ENCODE measurements at regions not wholly inside any gene's neighbourhood (a gene's known extent, or its start where the extent isn't known, plus 50 kb on each side); places are given as distances from the start of the nearest gene placed in this dataset.

GRCh38 chr2:205902041-205902899 is 183.7 kb downstream of the INO80D start:
- no peak for DNase-seq (ENCODE audit: low read depth in 2 of 2)

- no peak for DNase-seq (ENCODE audit: low read depth in 2 of 2)
Measured at GRCh38 chr2:205901491-205901890, 184.5 kb downstream of the INO80D start.

GRCh38 chr2:205898744-205899143 is 187.2 kb downstream of the INO80D start:
- DNase-seq (ENCODE audit: low read depth in 2 of 2): no peak

GRCh38 chr2:205895981-205896655 is 189.9 kb downstream of the INO80D start:
- DNase-seq (ENCODE audit: low read depth in 2 of 2): no peak

GRCh38 chr2:205892665-205893259 is 193.2 kb downstream of the INO80D start:
- no peak for DNase-seq (ENCODE audit: low read depth in 2 of 2)

DNA sequence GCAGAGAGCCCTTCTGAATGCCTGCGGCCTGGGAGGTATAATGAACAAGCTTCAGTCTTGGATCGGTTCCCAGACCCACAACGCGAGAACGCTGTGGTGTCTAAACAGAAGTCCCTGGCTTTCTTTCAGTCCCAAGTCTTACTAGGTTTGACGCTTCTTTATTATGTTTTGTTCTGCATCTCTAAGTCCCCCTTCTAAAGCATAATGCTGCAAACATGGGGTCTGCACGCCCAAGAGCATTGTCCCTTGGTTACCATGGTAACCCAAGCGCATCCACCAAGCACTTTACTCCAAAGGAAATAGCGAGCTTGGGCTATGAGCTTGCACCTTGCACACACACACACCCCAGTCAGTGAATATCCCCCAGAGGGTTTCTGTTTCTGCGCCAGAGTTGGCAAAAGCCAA is 193.7 kb downstream of the INO80D start:
- DNase-seq (ENCODE audit: low read depth in 2 of 2): no peak

GRCh38 chr2:205889114-205889513 is 196.9 kb downstream of the INO80D start:
- no peak for DNase-seq (ENCODE audit: low read depth in 2 of 2)

DNA sequence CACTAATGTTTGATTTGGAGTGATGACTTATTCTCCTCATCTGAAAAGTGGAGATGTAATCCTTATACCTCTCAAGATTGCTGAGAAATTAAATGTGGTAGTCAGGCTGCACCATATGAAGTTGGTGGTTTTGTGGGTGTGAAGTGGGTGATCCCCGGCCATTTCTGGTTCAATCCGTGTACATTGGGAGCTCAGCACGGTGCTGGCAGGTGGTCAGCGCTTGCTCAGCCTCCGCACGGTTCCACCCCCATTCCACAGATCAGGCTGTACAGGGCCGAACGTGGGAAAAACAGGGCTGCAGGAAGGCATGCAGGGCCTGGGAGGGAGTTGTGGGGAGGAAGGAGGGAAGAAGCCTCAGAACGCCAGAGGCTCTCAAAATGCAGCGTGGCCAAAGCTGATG is 198.3 kb downstream of the INO80D start:
- no peak for DNase-seq (ENCODE audit: low read depth in 2 of 2)

DNA sequence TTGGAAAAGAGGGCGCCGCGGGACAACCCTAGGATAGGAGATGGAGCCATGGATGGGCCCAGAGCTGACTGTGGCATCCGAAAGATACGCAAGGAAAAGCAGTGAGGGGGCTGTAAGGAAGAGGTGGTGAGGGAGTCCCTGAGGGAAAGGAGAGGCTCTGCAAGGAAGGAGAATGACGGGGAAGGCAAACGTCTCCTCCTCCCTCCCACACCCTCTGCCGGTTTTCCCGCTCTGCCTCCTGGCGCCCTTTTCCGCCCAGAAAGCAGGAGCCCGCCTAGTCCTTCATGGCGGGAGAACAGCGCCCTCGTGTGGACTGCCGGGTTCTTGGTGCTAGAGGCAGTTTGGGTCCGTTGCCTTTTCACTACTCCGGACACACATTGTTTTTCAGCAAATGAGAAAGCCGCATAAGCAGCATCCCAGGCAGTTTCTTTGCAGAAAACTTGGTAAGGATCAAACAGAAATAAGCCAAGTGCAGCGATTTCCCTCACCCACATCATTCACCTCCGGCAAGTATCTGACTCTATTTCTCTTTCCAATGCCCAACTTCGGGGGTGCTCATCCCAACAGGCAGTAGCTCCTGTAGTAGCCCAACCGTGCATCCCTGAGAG is 200.4 kb downstream of the INO80D start:
- DNase-seq (ENCODE audit: low read depth in 2 of 2): peak; percentile 1 to 33

- no peak for DNase-seq (ENCODE audit: low read depth in 2 of 2)
Measured at GRCh38 chr2:205883965-205884364, 201.7 kb downstream of the NRP2 start.

GRCh38 chr2:205882806-205883425 is 200.6 kb downstream of the NRP2 start:
- DNase-seq (ENCODE audit: low read depth in 2 of 2): no peak

DNA sequence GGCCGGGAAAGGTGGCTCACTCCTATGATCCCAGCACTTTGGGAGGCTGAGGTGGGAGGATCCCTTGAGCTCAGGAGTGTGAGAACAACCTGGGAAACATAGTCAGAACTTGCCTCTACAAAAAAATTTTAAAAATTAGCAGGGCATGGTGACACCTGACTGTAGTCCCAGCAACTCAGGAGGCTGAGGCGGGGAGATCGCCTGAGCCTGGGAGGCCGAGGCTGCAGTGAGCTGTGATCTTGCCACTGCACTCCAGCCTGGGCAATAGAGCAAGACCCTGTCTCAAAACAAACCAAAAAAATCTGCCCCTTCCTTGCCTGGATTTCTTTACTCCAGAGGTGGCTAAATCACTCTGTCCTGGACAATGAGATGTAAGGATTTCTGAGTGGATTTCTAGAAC is 197.7 kb downstream of the NRP2 start:
- DNase-seq (ENCODE audit: low read depth in 2 of 2): no peak

GRCh38 chr2:205878999-205879762 is 196.9 kb downstream of the NRP2 start:
- DNase-seq (ENCODE audit: low read depth in 2 of 2): no peak

GRCh38 chr2:205877496-205877895 is 195.2 kb downstream of the NRP2 start:
- DNase-seq (ENCODE audit: low read depth in 2 of 2): no peak

DNA sequence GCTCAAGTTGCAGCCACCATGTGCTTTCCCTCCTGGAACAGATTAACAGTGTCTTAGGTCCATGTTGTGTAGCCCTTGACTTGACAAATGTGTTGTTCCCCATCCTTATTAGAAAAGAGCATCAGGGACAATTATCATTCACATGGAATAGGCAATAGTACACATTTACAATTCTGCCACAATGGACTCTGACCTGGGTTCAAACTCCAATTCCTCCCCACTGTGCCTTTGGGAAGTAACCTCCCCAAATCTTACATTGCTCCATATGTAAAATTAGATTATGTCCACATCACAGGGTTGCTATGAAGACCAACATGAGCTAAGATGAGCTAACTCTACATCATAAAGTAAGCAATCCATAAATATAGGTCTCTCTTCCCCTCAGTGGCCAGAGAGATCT is 193.8 kb downstream of the NRP2 start:
- DNase-seq (ENCODE audit: low read depth in 2 of 2): no peak

- no peak for DNase-seq (ENCODE audit: low read depth in 2 of 2)
Measured at GRCh38 chr2:205872716-205873115, 190.4 kb downstream of the NRP2 start.

- no peak for DNase-seq (ENCODE audit: low read depth in 2 of 2)
Measured at GRCh38 chr2:205869439-205869838, 187.1 kb downstream of the NRP2 start.

DNA sequence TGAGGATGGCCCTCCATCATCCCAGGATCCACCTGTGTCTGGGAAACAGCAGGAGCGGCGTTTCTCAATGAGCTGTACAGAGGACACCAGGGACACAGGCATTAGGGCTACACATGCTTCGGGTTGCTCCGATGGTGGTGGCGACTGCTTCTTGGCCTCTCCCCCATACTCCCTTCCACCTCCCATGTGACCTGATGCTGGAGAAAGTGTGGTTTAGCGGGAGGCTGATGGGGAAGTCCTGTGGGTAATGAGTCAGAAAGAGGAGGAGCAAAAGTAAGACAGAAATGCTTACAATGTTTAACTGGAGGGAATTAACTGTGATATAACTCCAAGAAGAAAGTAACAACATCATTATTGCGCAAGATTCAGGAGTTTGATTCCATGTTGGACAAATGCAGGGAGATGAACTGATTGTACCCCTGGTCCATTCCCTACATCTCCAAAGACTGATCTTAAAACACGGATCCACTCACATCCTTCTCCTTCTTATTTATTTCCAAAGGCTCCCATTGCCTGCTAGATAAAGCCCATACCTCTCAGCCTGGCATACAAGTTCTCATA is 186.6 kb downstream of the NRP2 start:
- no peak for DNase-seq (ENCODE audit: low read depth in 2 of 2)

GRCh38 chr2:205868053-205868452 is 185.8 kb downstream of the NRP2 start:
- no peak for DNase-seq (ENCODE audit: low read depth in 2 of 2)

GRCh38 chr2:205867371-205867770 is 185.1 kb downstream of the NRP2 start:
- DNase-seq (ENCODE audit: low read depth in 2 of 2): no peak

DNA sequence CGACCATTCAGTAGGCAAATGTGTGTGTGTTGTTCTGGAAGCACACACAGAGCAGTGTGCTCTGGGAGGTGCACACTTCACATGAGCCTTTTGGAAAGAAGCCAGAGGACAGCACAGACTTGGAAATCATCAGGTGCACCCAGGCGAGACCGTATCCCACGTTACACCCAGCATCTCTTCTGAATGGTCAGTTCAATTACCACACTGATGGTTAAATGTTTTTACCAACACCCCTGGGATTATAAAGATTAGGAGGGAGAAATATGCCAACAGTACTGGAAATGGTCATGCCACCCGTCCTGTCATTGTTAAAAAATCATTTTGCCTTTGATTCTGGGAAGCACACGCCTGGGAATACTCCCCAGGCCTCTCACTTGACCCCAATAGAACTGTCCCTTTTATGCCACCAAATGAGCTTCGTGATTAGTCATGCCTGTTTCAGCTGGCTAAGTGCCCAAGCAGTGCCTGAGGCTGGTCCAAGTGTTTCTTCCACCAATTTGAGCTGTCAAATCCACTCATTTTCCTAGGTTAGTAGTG is 183.7 kb downstream of the NRP2 start:
- no peak for DNase-seq (ENCODE audit: low read depth in 2 of 2)
